Heart right ventricle (tissue), 16 donors: ENCODE measurements at regions not wholly inside any gene's neighbourhood (a gene's known extent, or its start where the extent isn't known, plus 50 kb on each side); places are given as distances from the start of the nearest gene placed in this dataset.

Experiments used
- ATAC-seq, 8 donors: fragments of 200-7000 bp; cut with Tn5 transposase; one replicate each; pipeline ENCODE4 v1.9.1; 2020; ENCODE audit warnings: mild to moderate bottlenecking in 8 of 8, moderate library complexity in 8 of 8, moderate number of reproducible peaks in 1 of 8
- DNase-seq, 2 donors: peaks; one replicate each; pipeline ENCODE4 v3.0.0-alpha.2; 2020
- H3K27ac ChIP-seq, 10 donors: fragments of 200-600 bp; sonication (generic) in 2 of 10; one replicate each; pipeline versions ENCODE4 v1.5.0 to v1.8.0; 2020 to 2022; ENCODE audit warnings: mild to moderate bottlenecking in 3 of 10
- H3K27me3 ChIP-seq, 7 donors: fragments of 200-600 bp; one replicate each; pipeline ENCODE4 v1.8.0; 2021 to 2022; ENCODE audit warnings: mild to moderate bottlenecking in 2 of 7
- H3K36me3 ChIP-seq, 9 donors: fragments of 200-600 bp; sonication (generic) in 1 of 9; one replicate each; pipeline versions ENCODE4 v1.5.0 to v1.8.0; 2020 to 2022; ENCODE audit warnings: mild to moderate bottlenecking in 2 of 9
- H3K4me1 ChIP-seq, 9 donors: fragments of 200-600 bp; sonication (generic) in 1 of 9; one replicate each; pipeline versions ENCODE4 v1.5.0 to v1.8.0; 2020 to 2022; ENCODE audit warnings: mild to moderate bottlenecking in 4 of 9
- H3K4me3 ChIP-seq, 10 donors: fragments of 200-600 bp; sonication (generic) in 2 of 10; one replicate each; pipeline versions ENCODE4 v1.5.0 to v1.8.0; 2020 to 2022; ENCODE audit warnings: mild to moderate bottlenecking in 7 of 10, moderate library complexity in 2 of 10
- H3K9me3 ChIP-seq, 11 donors: fragments of 200-600 bp in 10 of 11; sonication (generic) in 2 of 11; one replicate each; pipeline versions ENCODE4 v1.5.0 to v1.8.0; 2013 to 2022; ENCODE audit warnings: mild to moderate bottlenecking in 2 of 11, control low read depth in 1 of 11, moderate library complexity in 1 of 11
- WGBS, 2 donors: extraction: QIAGEN DNeasy Blood & Tissue Kit; methylation state at CpG; one replicate each; pipeline ENCODE4 v1.1.7; 2013; ENCODE audit warnings: inconsistent platforms in 1 of 2; 5-methylcytosine and 5-hydroxymethylcytosine counted together
- intact Hi-C, 10 donors: fragments of 100-400 bp; cut with DNase I; formaldehyde crosslinking; loops; one replicate each; pipeline versions ENCODE4 v1.11.1 to v1.14.2; 2022
- TF ChIP-seq, protein P1 (sequence below), 9 donors: fragments of 200-600 bp; sonication (generic) in 2 of 9; IDR thresholded peaks; one replicate each; pipeline versions ENCODE4 v1.5.0 to v1.8.0; 2021 to 2022; ENCODE audit warnings: antibody characterized with exemption in 9 of 9, mild to moderate bottlenecking in 5 of 9, moderate library complexity in 1 of 9
- donor health status: Arrhythmogenic right ventricular cardiomyopathy.
- donor health status: ischemic (EF 13 %, LVEDD 7.1; RV severe dilation, severe dysfunction).
- donor health status: healthy with polysubstance abuse.
- donor health status: DM: no; HTN: yes; CAD: no.
- donor health status: DM: no; HTN: no; CAD: no.
- donor health status: ischemic (EF 25% LVEDD 6.9; RV normal size, moderate dysfunction).
- donor health status: ischemic (EF 25% LVEDD 5.7; RV mildly dilated, moderate dysfunction).
- donor health status: healthy.
- donor health status: DM: yes; HTN: yes; CAD: no.
- donor health status: Ischemic cardiomyopathy.
- donor health status: ischemic (EF 35%, LVEDD 5.7; RV mildly dilated, moderate dysfunction).
- donor health status: nonischemic (EF 11% LVEDD 7.7; RV severe dilation, severe dysfunction).
- donor health status: DM: yes; HTN: yes; CAD: no.
- donor health status: PGD.
- donor health status: ischemic (EF 29% LVEDD 5.4; RV normal size, mild dysfunction).
- donor health status: nonischemic (EF 23%, LVEDD 6.1; RV moderate dilation, normal function).

DNA sequence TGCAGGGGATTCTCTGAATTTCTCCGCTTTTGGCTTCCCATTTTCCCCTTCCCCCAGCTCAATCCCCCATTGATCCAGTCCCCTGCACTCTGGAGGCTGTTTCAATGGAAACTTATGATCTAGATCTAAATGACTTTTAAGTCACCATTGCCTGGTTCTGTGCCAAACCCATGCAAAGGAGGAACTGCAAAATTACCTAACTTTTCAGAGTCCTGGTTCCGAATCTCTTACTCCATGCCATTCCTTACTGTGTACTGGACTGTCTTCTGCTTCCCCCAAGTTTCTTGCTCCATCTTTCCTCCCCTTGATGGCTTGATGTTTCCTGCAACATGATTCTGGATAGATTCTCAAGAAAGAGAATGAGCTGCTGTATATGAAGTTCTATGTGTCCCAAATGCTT, 327.8 kb downstream of the MIAT start:
- Histone ChIP-seq H3K27ac (no peak overlapping the region), H3K9me3 (no peaks in the 10 kb centered on the region), H3K27me3 (peaks cover 0 to 25% (median 13%) of the 10 kb centered on the region in 7 donors), H3K4me1 (peaks cover 0 to 15% (median 0%) of the 10 kb centered on the region in 9 donors), H3K36me3 (no peaks in the 10 kb centered on the region), H3K4me3 (no peak overlapping the region)
- DNase-seq: no peak
- intact Hi-C loops: no loop called here
- TF ChIP-seq, protein P1, sequence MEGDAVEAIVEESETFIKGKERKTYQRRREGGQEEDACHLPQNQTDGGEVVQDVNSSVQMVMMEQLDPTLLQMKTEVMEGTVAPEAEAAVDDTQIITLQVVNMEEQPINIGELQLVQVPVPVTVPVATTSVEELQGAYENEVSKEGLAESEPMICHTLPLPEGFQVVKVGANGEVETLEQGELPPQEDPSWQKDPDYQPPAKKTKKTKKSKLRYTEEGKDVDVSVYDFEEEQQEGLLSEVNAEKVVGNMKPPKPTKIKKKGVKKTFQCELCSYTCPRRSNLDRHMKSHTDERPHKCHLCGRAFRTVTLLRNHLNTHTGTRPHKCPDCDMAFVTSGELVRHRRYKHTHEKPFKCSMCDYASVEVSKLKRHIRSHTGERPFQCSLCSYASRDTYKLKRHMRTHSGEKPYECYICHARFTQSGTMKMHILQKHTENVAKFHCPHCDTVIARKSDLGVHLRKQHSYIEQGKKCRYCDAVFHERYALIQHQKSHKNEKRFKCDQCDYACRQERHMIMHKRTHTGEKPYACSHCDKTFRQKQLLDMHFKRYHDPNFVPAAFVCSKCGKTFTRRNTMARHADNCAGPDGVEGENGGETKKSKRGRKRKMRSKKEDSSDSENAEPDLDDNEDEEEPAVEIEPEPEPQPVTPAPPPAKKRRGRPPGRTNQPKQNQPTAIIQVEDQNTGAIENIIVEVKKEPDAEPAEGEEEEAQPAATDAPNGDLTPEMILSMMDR (IDR thresholded peaks at IDR 0.05): no peak
- WGBS, 2 donors: 68 to 94% methylated on average over 2 of the region's 2 CpGs
- no peak for ATAC-seq

DNA sequence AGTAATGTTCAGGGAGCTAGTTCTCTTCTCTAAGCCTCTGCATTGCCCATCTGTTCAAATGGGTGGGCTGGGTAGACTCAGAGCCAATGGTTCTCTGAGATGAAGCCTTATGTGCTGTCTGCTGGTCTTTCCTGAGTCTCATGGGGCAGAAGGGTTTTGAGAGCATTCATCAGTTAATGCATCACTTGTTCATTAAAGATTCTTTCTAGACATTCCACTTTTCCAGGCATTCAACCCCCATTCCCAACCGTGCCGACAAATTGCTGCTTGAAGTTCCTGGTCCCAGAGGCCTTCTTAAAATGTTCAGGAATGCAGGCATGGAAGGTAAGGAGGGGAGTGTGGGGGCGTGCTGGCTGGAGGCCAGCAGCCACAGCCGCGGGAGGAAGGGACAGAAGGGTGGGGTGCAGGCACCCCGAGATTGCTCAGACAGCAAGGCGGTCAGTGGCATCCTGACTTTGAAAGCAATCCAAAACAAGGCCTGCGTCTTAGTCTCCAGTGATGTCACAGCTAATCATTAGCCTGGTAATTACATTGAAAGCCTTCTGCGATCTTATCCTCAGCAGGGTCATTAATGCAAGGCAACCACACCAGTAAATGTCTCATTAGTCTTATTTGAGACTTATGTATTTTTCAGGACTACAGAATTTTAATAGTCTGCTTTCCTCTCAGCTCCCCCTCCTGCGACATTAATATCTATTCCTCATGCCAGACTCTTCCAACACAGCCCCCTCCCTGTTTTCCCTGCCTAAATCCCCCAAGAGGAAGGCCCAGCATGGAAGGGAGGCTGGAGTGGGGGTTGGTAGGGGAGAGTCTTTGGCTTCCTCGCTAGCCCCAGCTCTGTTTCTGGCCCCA, 328.8 kb downstream of the MIAT start:
- H3K36me3 ChIP-seq: no peaks in the 10 kb centered on the region
- TF ChIP-seq, protein P1 (IDR thresholded peaks at IDR 0.05): no peak
- intact Hi-C loops: no loop called here
- WGBS, 2 donors: 20 to 22% methylated on average over 11 of the region's 11 CpGs
- H3K4me1 ChIP-seq: peaks cover 0 to 15% (median 0%) of the 10 kb centered on the region in 9 donors
- no peak overlapping the region for H3K4me3 ChIP-seq
- DNase-seq (no peak), ATAC-seq (no peak)
- H3K27me3 ChIP-seq: peaks cover 0 to 23% (median 13%) of the 10 kb centered on the region in 7 donors
- no peak overlapping the region for H3K27ac ChIP-seq
- no peaks in the 10 kb centered on the region for H3K9me3 ChIP-seq

DNA sequence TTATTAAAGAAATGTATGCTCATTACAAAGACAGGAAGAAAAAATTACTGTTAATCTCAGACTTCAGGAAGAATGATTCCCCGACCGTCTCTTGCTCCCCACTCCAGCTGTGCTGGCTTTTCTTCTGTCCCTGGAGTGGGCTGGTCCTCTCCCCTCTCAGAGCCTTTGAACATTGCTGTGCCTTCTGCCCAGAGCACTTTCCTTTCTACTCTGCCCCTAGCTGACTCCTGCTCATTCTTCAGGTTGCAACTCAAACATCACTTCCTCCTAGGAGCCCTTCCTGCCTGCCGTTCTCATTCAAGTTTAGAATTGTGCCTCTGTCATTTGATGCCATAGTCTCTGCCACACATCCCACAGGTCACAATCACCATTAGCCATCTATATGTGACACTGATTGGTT, 329.5 kb downstream of the MIAT start:
- H3K4me1 ChIP-seq: peaks cover 0 to 15% (median 0%) of the 10 kb centered on the region in 9 donors
- H3K4me3 ChIP-seq: no peak overlapping the region
- TF ChIP-seq, protein P1 (IDR thresholded peaks at IDR 0.05): no peak
- ATAC-seq: no peak
- WGBS, 2 donors: 16 to 19% methylated on average over 3 of the region's 3 CpGs
- peaks cover 0 to 23% (median 12%) of the 10 kb centered on the region in 7 donors for H3K27me3 ChIP-seq
- intact Hi-C loops: no loop called here
- no peaks in the 10 kb centered on the region for H3K9me3 ChIP-seq
- no peaks in the 10 kb centered on the region for H3K36me3 ChIP-seq
- no peak overlapping the region for H3K27ac ChIP-seq
- DNase-seq: no peak

DNA sequence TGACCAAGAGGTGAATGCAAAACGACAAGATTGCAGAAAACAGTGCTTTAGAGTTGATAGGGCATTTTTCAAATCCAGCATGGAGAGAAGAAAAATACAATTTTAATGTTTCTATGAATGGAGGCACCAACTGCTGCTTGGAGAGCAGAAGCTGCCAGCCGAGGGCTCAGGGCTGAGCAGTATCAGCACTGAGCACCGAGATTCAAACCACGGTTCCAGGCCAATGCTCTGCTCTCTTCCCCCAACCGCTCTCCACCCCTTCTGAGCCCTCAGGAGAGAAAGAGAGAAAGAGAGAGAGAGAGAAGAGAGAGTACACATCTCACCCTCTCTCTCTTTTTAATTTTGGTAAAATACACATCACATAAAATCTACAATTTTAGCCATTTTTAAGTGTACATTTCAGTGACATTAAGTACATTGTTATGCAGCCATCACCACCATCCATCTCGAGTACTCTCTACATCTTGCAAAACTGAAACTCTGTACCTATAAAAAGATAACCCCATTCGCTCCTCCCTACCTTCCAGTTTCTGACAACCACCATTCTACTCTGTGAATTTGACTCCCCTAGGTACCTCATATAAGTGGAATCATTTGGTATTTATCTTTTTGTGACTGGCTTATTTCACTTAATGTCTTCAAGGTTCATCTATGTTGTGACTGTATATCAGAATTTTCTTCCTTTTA, 333.3 kb downstream of the MIAT start:
- ATAC-seq (no peak), DNase-seq (no peak)
- H3K4me1 ChIP-seq: peaks cover 0 to 14% (median 0%) of the 10 kb centered on the region in 9 donors
- H3K4me3 ChIP-seq: no peak overlapping the region
- peaks cover 0 to 22% (median 0%) of the 10 kb centered on the region in 7 donors for H3K27me3 ChIP-seq
- no peaks in the 10 kb centered on the region for H3K9me3 ChIP-seq
- H3K27ac ChIP-seq: no peak overlapping the region
- 82 to 83% methylated on average over 7 of the region's 7 CpGs for WGBS, 2 donors
- no peaks in the 10 kb centered on the region for H3K36me3 ChIP-seq
- TF ChIP-seq, protein P1 (IDR thresholded peaks at IDR 0.05): no peak
- intact Hi-C loops: no loop called here
